ENCODE measurements at regions not wholly inside any gene's neighbourhood (a gene's known extent, or its start where the extent isn't known, plus 50 kb on each side); places are given as distances from the start of the nearest gene placed in this dataset.
A peak's percentile ranks its signal among the peaks of the same experiment; 100 is the strongest.

DNA sequence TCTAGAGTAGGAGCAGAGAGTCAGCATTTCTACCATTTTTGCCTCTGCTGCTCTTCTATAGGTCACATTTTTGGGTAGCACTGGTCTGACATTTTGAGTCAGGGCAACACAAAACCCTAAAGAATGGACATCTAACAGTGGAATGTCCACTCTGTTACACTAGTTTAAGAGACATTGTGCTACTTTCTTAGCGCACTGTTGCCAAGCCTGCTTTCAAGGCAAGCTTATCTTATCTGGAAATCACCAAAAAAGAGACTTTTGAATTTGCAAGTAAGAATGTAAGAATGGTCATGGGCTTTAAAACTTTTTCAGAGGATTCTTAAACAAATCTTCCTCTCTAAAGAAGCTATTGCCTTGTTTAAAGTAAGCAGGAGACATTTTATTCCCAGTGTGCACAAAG is 73.0 kb upstream of the STARD4 start:
- no peak overlapping the region for H3K4me3 ChIP-seq (ENCODE audit: low read depth, low read length)
- no peak for DNase-seq (ENCODE audit: low read depth)

GRCh38 chr5:111584651-111585050 is 72.3 kb upstream of the STARD4 start:
- DNase-seq (ENCODE audit: low read depth) = no peak
- H3K4me3 ChIP-seq (ENCODE audit: low read depth, low read length) = no peak overlapping the region

DNA sequence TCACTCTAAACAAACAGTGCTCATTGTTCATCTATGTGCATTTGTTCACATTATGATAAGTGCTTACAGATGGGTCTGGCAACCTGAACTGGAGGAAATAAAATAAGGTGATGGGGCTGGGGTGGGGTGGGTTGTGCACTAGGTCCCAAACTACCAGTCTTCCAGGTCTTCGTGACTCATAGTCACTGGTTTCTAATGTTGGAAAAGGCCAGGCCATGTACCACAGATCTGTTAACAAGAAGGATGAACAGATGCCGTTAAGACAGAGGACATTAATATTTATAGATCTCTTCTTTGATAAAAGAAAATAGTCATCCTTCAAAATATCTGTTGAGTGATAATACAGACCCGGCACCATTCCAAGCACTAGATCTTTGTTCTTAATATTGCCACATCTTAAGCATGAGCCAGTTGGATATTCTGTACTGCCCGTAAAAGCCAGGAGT is 71.4 kb upstream of the STARD4 start:
- DNase-seq (ENCODE audit: low read depth) = no peak
- H3K4me3 ChIP-seq (ENCODE audit: low read depth, low read length) = no peak overlapping the region

GRCh38 chr5:111582993-111583601 is 70.8 kb upstream of the STARD4 start:
- DNase-seq (ENCODE audit: low read depth) = peak; percentile 67
- H3K4me3 ChIP-seq (ENCODE audit: low read depth, low read length) = no peak overlapping the region

GRCh38 chr5:111582451-111582850 is 70.1 kb upstream of the STARD4 start:
- no peak for DNase-seq (ENCODE audit: low read depth)
- H3K4me3 ChIP-seq (ENCODE audit: low read depth, low read length) = no peak overlapping the region

- no peak for DNase-seq (ENCODE audit: low read depth)
- no peak overlapping the region for H3K4me3 ChIP-seq (ENCODE audit: low read depth, low read length)
These were observed 68.6 kb upstream of the STARD4 start for GRCh38 chr5:111580956-111581355.

GRCh38 chr5:111574311-111574710 is 62.0 kb upstream of the STARD4 start:
- no peak overlapping the region for H3K4me3 ChIP-seq (ENCODE audit: low read depth, low read length)
- no peak for DNase-seq (ENCODE audit: low read depth)

GRCh38 chr5:111572561-111572960 is 60.2 kb upstream of the STARD4 start:
- no peak for DNase-seq (ENCODE audit: low read depth)

DNA sequence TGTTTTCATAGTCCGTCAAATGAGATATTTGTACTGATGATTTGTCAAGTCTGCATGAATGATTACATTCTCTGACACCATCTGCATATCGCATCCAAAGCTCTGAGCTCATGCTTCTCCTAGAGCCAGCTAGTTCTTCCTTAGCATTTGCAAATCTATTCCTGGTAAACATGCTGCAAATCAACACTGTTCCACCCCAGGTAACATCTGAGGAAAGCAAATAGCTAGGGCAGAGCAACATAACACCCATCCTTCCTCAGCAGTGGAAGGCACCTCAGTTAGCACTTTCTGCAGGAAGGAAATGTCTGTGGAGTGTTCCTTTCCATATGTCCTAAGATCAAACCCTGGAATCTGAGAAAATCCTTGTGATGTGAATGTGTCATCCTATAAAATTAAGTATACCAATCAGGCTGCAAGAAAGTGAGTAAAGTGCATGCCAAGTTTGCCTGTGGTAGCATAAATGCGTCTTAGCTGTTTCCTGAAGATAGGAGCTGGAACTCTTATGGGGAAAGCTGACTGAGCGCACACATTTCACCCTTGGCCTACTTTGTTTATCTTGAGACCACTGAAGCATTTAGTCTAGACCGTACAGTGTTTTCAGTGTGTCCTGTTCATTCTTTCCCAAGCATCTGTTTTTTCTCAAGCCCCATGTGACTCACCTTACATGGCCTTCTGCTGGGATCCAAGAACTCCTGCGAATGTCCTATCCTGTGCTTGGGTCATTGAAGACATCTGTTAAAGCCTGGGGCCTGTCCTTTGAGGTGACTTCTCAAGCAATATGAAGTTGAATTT is 50.9 kb upstream of the STARD4 start:
- peak; percentile 59 for DNase-seq (ENCODE audit: low read depth)
- H3K4me3 ChIP-seq (ENCODE audit: low read depth, low read length) = no peak overlapping the region

More at GRCh38 chr5:111572561-111572960, 60.2 kb upstream of the STARD4 start:
- no peak overlapping the region for H3K4me3 ChIP-seq (ENCODE audit: low read depth, low read length)

- DNase-seq (ENCODE audit: low read depth) = no peak
- H3K4me3 ChIP-seq (ENCODE audit: low read depth, low read length) = no peak overlapping the region
These were observed 50.2 kb upstream of the STARD4 start for GRCh38 chr5:111562561-111562960.
